Endothelial cell of umbilical vein (primary cell): ENCODE measurements at regions not wholly inside any gene's neighbourhood (a gene's known extent, or its start where the extent isn't known, plus 50 kb on each side); places are given as distances from the start of the nearest gene placed in this dataset.

Experiments used
- BruUV-seq: library from RNA; stranded (reverse); fragments of 400-500 nt; replicated peaks from 2 replicates; lab custom pipeline; 2021; lab: Mats Ljungman, UMichigan
- CTCF ChIA-PET: fragments of 300-600, 350-600 bp; sonication (Branson Sonifier 250); formaldehyde crosslinking; loops from one replicate; lab custom pipeline; 2021; ENCODE audit warnings: antibody characterized with exemption, inconsistent platforms; lab: Charles Lee
- POLR2A ChIA-PET: fragments of 300-600, 350-600 bp; sonication (Branson Sonifier 250); formaldehyde crosslinking; loops from one replicate; lab custom pipeline; 2021; ENCODE audit warnings: antibody characterized with exemption, inconsistent platforms; lab: Charles Lee
- DNase-seq: peaks from one replicate; pipeline ENCODE4 v3.0.0-alpha.2; 2011; ENCODE audit warnings: low read depth, low spot score
- FAIRE-seq: peaks from 2 replicates; lab custom pipeline; 2011; peaks lifted over from hg19 to GRCh38; lab: Jason Lieb, UNC
- H2AFZ ChIP-seq: 2 replicates; pipeline ENCODE4 v1.6.0; 2012; ENCODE audit warnings: low read depth, low read length, control low read depth, inconsistent platforms
- H3K27ac ChIP-seq: 2 replicates; pipeline ENCODE4 v1.5.1; 2011; ENCODE audit warnings: low read depth, mild to moderate bottlenecking, control low read depth, low read length, moderate library complexity; ENCODE audit not compliant: insufficient read depth
- H3K27me3 ChIP-seq, 2 experiments: 2 replicates each; pipeline versions ENCODE4 v1.6.0 to v1.6.1; 2011; ENCODE audit warnings: low read length in 2 of 2, mixed read lengths in 1 of 2; ENCODE audit not compliant: control insufficient read depth in 2 of 2, insufficient read depth in 2 of 2
- H3K36me3 ChIP-seq, 2 experiments: 2 replicates in 1 of 2; 3 replicates in 1 of 2; pipeline ENCODE4 v1.5.1; 2011; ENCODE audit warnings: low read length in 2 of 2, mild to moderate bottlenecking in 1 of 2, moderate library complexity in 1 of 2; ENCODE audit not compliant: control insufficient read depth in 2 of 2, insufficient read depth in 2 of 2; ENCODE audit errors: extremely low read depth in 1 of 2
- H3K4me1 ChIP-seq: 3 replicates; pipeline ENCODE4 v1.5.1; 2011; ENCODE audit warnings: mild to moderate bottlenecking, low read length; ENCODE audit not compliant: control insufficient read depth, insufficient read depth; ENCODE audit errors: extremely low read depth
- H3K4me2 ChIP-seq: 2 replicates; pipeline ENCODE4 v1.6.1; 2011; ENCODE audit warnings: low read length, control low read depth, mixed read lengths; ENCODE audit not compliant: insufficient read depth
- H3K4me3 ChIP-seq, 3 experiments: fragments of 200-600 bp in 1 of 3; sonication (generic), shearing (Covaris generic) in 1 of 3; replicated peaks in 1 of 3; 2 replicates each; pipeline ENCODE4 v1.5.1; 2011 to 2016; ENCODE audit warnings: control low read depth in 3 of 3, low read length in 3 of 3, mild to moderate bottlenecking in 2 of 3, inconsistent platforms in 1 of 3, low read depth in 1 of 3, moderate library complexity in 1 of 3; ENCODE audit not compliant: insufficient read depth in 1 of 3
- H3K79me2 ChIP-seq: 2 replicates; pipeline ENCODE4 v1.6.0; 2012; ENCODE audit warnings: low read length, inconsistent platforms; ENCODE audit not compliant: control insufficient read depth, insufficient read depth
- H3K9ac ChIP-seq: replicated peaks from 2 replicates; pipeline ENCODE3; 2011; ENCODE audit warnings: low read length, control low read depth; ENCODE audit not compliant: insufficient read depth; ENCODE audit errors: extremely low read depth
- H3K9me1 ChIP-seq: replicated peaks from 3 replicates; pipeline ENCODE4 v1.6.0; 2011; ENCODE audit warnings: mild to moderate bottlenecking, low read length; ENCODE audit not compliant: control insufficient read depth, insufficient read depth; ENCODE audit errors: extremely low read depth
- H3K9me3 ChIP-seq: replicated peaks from 2 replicates; pipeline ENCODE4 v1.5.1; 2012; ENCODE audit warnings: low read length, inconsistent platforms; ENCODE audit not compliant: control insufficient read depth, insufficient read depth
- H4K20me1 ChIP-seq: replicated peaks from 2 replicates; pipeline ENCODE3; 2011; ENCODE audit warnings: mild to moderate bottlenecking, low read length; ENCODE audit not compliant: control insufficient read depth, insufficient read depth; ENCODE audit errors: extremely low read depth
- CTCF ChIP-seq, 2 donors: IDR thresholded peaks; 1 replicate in 1 of 2; 2 replicates in 1 of 2; pipeline ENCODE4 v1.5.1; 2011; ENCODE audit warnings: low read length in 2 of 2, mild to moderate bottlenecking in 2 of 2, moderate library complexity in 2 of 2, control low read depth in 1 of 2, inconsistent platforms in 1 of 2, low read depth in 1 of 2; ENCODE audit not compliant: insufficient read depth in 1 of 2; ENCODE audit errors: extremely low read depth in 1 of 2
- EZH2 ChIP-seq: IDR thresholded peaks from 2 replicates; pipeline ENCODE4 v1.6.1; 2012; ENCODE audit warnings: borderline replicate concordance, low read depth, mild to moderate bottlenecking, moderate library complexity, low read length, inconsistent platforms; ENCODE audit not compliant: severe bottlenecking
- FOS ChIP-seq: IDR thresholded peaks from 2 replicates; pipeline ENCODE4 v1.6.1; 2011; ENCODE audit warnings: mild to moderate bottlenecking, low read length, moderate library complexity, borderline replicate concordance; ENCODE audit not compliant: insufficient read depth
- JUN ChIP-seq: IDR thresholded peaks from 2 replicates; pipeline ENCODE4 v1.6.1; 2011; ENCODE audit warnings: borderline replicate concordance, low read depth; ENCODE audit not compliant: insufficient read length, insufficient read depth
- MYC ChIP-seq: IDR thresholded peaks from one replicate; pipeline ENCODE4 v1.6.1; 2011; ENCODE audit warnings: mild to moderate bottlenecking, low read depth, low read length
- POLR2A ChIP-seq: IDR thresholded peaks from 2 replicates; pipeline ENCODE4 v1.6.1; 2012; ENCODE audit warnings: low read depth, mild to moderate bottlenecking, control low read depth, low read length
- POLR2AphosphoS5 ChIP-seq: IDR thresholded peaks from 2 replicates; pipeline ENCODE4 v1.6.1; 2012; ENCODE audit warnings: low read depth, mild to moderate bottlenecking, control low read depth, low read length, moderate library complexity; ENCODE audit not compliant: insufficient read depth
- dilution Hi-C: fragments of 300-500 bp; cut with MboI; formaldehyde crosslinking; loops from one replicate; pipeline ENCODE4 v1.15.0; 2019; ENCODE audit warnings: low sequenced_read_pairs; ENCODE audit not compliant: extremely low pct_ligation_motif_present
- intact Hi-C: fragments of 100-400 bp; cut with micrococcal nuclease; formaldehyde crosslinking; loops from one replicate; pipeline ENCODE4 v1.10.0; 2022

DNA sequence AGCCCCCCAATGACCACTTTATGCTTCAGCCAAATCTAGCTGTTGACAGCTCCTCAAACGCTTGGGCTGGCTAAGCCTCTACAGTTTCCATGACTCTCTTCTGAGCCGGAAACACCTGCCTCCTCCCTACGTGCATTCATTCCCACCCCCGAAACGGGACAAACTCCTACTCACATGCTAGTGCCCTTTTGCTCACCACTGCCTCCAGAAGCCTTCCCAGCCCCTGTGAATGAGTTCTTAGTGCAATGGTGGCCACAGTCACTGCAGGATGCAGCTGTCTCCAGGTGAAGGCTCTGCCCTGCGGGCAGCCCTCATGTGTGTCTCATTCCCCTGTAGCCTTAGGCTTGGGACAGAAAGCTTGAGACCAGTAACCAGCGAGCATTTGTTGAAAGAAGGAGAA, 68.8 kb upstream of the DAB2IP start:
- Histone ChIP-seq H3K4me1 (no peaks in the 10 kb centered on the region), H3K27ac (no peak overlapping the region), H4K20me1 (no peaks in the 10 kb centered on the region), H3K9me3 (no peaks in the 10 kb centered on the region), H2AFZ (no peak overlapping the region), H3K9ac (no peak overlapping the region), H3K4me2 (no peak overlapping the region), H3K79me2 (no peaks in the 10 kb centered on the region), H3K27me3 (peaks cover 0 to 6% of the 10 kb centered on the region in 2 experiments), H3K9me1 (no peaks in the 10 kb centered on the region), H3K4me3 (no peak overlapping the region), H3K36me3 (no peaks in the 10 kb centered on the region)
- DNase-seq (no peak), FAIRE-seq (no peak)
- BruUV-seq: no TSS peak
- ChIA-PET CTCF (interaction anchor here (1.2 to 1.7 kb wide), 2 partner anchors 37 to 38 kb away, joined by 3 to 4 read pairs; no protein-coding TSS in a partner anchor), POLR2A (no interaction called here)
- intact Hi-C loops: no loop called here
- dilution Hi-C loops: no loop called here
- TF ChIP-seq POLR2AphosphoS5: no peak
- TF ChIP-seq JUN: no peak
- TF ChIP-seq MYC: no peak
- no peak for TF ChIP-seq POLR2A
- TF ChIP-seq EZH2: no peak
- no peak for TF ChIP-seq FOS
- no peak for TF ChIP-seq CTCF (IDR thresholded peaks at IDR 0.05; ENCODE audit: extremely low read depth in 1 of 2, insufficient read depth in 1 of 2, low read depth in 1 of 2, low read length in 2 of 2)
